Stimulated activated CD4-positive, alpha-beta T cell treated with anti-CD3 and anti-CD28 coated beads, Interleukin-2, amount 100 ng/mL, for 24 hours (primary cell): ENCODE measurements at regions not wholly inside any gene's neighbourhood (a gene's known extent, or its start where the extent isn't known, plus 50 kb on each side); places are given as distances from the start of the nearest gene placed in this dataset.

ENCODE experiments used
- DNase-seq, 2 donors: peaks; one replicate each; pipeline ENCODE4 v3.0.0-alpha.2; 2020

DNA sequence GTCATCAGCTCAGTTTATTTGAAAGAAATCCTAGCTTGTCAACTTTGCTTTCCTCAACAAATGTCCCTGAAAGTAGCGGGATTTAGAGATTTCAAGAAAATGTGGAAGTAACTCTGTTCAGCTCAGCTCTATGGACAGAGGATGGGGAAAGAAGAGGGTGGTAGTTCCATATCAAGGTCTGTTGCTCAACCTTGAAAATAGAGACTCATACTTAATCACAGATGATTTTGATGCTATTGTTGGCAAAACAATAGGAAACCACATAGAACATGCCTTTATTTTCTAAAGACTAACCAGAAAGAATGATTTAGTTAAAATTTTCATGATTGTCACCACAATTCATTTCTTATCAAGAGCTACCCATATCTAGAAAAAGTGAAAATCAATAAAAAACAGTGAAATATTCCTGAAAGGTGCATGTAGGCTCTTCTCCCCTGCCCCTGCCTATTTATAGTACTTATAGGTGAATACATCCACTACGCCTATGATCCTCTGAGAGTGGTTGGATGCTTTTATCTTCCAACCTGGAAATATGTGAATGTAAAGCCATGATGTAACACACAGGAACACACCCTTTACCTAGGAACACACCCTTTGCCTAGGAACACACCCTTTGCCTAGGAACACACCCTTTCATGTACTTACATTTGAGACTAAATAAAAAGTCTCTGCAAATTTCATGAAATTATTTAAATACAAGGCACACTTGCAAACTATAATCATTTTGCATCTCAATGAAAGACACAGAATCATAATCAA lies 65.8 kb downstream of the ETAA1 start:
- no peak for DNase-seq

DNA sequence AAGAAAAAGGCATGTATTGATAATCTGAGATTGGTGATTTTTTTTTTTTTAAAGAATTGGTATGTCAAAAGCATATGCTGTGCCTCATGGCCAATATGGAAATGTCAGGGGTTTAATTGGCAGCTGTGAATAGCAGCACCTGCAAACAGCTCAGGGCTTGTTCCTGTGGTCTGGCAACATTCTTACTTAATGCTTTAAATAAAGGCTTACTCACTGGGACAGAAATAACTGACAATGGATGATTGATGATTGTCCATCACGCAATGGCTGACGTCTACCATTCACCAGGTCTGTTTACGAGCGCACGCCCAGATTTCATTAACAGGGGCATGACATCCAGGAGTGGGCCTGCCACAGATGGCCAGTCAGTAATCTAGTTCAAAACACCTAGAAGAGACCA lies 66.7 kb downstream of the ETAA1 start:
- DNase-seq, result no peak

DNA sequence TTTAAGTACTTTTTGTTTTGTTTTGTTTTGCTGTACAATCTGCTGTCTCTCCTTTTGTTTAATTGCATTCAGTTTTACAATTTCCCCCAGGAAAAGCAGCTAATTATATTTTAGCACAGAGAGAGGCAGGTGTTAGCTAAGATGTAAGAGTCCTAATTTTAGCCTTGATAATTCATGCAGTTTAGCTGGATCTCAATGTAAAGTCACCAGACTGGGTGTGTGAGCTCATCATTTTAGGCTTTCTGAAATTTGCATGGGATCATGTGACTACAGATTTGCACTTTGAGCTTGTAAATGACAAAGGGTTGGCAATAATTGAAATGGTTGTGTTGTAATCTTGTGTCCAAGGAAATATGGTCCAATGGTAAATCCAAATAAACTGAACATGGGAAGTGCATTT lies 68.5 kb downstream of the ETAA1 start:
- DNase-seq, result no peak

DNA sequence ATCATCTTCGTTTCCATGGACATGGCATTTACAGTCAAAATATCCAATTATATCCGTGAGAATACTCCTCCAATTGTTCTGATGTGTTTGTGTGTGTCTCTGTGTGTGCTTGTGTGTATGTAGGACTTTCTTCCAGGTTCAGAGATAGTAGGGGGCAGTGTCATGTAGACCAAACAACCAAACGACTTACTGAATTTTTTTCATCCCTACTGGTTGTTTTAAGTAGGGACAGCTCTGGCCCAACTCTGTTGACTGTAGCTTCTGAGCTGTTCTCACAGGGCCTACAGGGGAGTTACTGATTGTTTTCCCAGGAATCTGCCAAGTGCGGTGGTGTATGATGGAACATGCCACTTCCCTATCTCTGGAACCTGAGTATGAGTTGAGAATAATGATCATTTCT lies 69.6 kb downstream of the ETAA1 start:
- no peak for DNase-seq

DNA sequence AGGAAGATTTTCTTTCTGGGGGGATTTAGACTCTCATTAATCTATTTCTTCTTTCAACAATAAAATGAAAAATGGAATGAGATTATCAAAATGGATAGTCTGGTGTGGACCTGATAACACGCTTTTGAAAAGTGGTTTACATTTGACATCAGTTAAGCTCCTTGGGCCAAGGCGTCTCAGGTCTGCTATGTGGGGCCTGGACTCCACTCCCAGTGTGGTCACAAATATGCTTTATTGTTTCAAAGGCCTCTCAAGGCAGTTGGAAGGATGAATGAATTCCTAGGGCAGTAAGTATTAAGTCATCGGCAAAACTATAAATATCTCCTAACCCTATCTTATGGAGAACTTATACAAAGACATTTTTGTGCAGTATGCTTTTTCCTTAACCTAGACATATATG lies 74.5 kb downstream of the ETAA1 start:
- no peak for DNase-seq

DNA sequence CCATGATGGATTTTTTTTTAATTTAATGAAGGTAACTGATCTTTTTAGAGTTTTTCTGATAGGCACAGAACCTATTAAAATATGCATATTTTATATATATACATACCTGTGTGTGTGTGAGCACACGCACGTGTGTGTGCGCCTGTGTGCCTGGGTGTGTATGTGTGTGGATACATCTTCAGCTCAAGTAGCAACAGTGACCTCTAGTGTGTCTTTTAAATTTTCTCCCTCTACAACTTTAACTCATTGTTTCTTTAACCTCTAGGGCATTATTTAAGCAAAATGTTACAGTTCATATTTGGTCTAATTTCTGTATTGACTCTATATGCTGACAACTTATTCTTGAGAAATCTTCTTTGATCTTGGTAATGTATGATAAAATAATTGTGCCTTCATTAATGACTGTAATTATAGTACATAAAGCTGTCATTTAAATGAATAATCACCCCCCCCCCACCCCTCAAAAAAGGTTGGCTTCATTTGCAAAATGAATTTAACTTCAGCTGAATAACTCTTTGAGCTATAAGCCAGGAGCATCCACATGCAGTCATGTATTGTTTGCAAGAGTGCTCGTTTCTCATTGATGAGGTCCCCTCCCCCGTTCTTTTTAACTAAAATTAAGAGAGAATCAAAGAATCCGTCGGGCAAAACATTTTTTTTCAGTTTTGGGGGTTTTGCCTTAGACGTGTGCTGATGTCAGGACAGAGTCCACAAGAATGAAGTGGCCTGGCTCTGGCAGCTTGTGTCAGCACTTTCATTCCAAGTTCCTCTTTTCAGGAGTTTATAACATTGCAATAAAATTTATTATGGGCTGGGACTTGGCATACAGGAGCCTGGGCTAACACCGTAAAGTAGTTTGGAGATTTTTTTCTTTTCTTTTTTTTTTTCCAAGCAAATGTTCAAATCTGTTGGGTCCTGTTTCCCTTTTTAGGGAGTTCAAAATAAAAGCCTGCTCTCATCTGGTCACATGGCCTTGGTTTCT lies 80.0 kb downstream of the ETAA1 start:
- no peak for DNase-seq

DNA sequence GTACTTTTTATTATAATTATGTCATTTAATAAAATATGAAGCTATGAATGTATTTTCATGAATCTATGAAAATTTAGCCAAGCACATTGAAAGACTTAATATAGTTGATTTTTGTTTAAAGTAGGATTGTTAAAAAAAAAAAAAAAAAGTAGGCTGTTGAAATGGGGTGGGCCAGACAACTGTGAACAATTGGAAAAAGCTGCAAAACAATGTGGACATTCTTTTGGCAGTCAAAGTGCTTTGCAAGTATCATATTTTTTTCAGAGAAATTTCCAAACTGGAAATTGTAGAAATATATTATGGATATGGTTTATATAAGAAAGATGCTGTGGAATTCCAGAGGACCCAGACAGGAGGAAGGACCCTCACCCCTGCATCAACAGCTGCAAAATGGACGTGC lies 82.1 kb downstream of the ETAA1 start:
- DNase-seq, result no peak

DNA sequence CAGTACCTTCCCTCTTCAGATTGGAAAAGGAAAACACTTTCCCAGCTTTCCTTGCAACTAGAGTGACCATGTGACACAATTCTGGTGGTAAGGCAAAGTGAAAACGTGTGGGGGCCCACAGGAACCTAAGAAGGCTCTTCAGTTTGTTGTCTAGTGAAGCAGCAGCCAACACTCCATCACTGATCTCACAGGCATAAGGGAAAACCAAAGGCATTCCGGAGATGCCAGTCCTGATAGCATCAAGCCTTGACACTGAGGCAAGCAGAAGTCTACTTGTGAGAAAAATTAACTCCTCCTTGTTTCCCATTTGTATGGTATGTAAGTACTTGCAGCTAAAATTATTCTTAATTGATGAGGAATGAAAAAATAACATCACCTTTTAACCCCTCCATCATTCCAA lies 88.3 kb downstream of the ETAA1 start:
- DNase-seq, result no peak

DNA sequence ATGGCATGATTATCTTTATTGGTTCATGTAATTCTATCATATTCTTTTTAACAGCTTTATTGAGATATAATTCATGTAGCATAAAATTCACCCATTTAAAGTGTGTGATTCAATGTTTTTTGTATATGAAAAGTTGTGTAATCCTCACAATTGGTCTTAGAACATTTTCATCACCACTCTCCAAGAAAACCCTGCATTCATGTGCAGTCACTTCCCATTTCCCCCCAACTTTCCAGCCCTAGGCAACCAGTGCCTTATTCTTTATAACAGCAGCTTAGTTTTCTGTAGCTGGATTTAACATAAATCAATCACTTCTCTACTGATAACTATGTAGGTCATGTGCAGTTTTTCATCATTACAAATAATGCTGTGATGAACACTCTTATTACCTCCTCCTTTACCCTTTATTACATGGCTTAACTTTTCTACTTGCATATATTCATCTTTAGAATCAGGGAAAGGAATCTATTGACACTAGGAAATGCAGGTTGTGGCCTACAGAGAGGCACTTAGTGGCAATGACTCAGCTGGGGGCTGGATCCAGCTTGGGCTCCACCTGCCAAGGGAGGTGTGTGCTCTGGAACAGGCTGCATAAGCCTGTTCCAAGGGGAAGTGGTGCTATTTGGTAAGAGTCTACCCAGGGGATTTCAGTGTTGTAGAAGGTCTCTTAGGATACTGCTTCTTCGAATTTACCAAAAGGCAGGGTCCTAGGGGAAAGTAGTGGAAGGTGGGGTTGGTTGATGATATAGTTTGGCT lies 89.1 kb downstream of the ETAA1 start:
- no peak for DNase-seq

DNA sequence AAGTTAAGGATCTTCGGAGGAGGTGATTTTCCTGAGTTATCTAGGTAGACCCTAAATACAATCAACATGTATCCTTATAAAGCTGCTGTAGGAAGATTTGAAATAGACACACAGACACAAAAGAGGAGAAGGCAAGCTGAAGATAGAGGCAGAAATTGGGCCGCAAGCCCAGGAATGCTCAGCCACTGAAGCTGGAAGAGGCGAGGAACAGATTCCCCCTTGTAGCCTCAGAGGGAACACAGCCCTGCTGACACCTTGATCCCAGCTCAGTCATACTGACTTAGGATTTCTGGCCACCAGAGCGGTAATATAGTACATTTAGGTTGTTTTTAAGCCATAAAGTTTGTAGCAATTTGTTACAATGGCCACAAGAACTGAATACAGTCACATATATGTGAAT lies 90.9 kb downstream of the ETAA1 start:
- DNase-seq, result no peak

DNA sequence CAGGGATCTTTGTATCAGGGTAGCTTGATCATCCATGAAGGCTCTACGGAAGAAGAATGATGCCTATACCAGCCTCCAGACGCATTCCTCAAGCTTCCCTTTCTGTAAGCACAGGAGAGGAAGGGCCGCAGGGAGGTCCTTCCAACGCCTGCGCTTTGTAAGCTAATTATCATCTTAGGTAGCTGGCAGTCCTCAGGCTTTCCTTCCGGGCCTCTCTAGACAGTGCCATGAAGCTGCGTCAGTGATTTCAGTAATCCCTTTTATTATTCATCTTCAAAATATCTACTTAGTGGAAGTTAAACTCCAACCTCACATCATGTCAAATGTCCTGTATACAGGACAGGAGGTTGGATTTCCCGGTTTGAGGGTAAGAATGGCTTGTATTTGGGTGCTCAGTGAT lies 92.3 kb downstream of the ETAA1 start:
- DNase-seq, result no peak

DNA sequence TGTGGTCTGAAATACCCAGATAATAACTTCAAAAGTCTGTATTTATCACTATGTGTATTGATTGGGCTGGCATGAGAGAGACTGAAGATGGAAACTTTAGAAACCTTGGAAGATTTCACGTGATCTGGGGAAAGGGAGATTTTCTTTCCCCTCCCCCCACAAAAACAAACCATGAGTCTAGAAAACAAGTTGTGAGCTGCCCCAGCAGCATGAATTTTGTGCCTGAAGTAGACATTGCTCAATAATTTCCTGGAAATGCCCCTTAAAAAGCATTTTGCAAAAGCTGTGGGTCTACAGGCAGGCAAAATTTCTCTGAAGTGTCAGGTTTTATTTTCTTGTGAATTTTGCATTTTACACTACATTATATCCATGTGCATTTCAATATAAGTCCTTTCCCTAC lies 101.8 kb downstream of the ETAA1 start:
- no peak for DNase-seq

DNA sequence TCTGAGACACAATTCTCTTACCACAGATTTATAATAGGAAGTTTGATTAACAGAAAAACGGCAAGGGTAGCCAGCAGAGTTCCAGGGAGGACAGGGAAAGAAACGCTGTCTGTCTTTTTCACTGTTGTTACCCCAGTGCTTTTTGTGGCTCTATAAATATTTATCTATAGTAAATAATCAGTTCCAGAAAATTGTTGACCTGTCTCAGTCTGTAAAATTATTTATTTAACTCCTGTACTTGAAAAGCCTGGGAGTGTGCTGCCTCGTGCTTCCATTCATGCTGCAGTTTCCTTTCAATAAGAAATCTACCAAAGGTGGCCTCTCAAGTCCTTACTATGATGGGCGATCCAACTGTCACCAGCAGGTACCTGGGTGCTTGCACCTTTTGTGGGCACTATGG lies 102.9 kb downstream of the ETAA1 start:
- no peak for DNase-seq

DNA sequence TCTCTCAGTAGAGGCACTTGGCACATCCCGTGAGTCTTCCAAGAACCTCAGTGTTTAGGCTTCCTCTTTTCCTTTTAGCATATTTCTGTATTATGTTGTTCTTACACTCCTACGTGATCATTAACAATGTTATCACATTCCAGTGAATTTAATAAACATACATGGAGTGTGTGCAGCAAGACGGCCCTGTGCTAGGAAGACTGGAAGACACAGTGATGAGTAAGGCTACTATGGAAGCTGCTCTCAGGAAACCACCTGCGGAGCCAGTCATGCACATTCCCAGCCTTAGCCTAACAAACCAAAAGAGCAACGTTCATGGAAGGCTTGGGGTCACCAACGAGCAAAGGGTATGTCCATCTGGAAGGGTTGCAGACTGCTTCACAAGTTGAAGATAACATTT lies 103.4 kb downstream of the ETAA1 start:
- no peak for DNase-seq

DNA sequence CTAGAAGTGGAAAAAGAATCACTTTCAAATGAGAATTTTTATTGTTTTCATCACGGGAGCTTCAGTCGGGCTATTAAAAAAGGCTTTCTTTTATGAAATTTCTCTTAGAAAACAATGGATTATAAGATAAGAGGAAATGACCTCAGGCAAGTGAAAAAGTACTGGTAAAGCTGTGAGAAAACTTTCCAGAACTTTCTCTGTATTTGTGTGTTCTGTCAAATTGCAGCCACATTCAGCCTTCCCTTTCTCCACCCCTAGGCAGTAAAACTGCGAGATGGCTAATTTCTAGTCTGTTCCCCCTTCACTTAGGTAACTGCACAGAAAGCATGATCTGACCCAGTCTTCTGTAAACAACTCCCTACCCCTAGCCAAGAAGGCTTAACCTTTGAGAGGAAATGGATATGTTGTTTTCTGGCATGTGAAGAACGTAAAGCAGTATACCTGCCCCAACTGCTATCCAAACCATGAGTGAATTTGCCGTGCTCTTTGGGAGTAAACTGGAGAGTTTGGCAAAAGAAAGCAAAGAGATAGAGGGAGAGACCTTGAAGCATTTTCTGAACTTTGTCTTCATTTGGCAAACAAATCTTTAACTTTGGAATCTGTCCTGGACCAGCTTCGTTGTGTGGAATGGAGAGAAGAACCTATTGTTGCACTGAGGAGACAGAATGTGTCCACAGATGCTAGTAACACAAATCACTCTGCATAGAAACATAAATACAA lies 105.4 kb downstream of the ETAA1 start:
- no peak for DNase-seq

DNA sequence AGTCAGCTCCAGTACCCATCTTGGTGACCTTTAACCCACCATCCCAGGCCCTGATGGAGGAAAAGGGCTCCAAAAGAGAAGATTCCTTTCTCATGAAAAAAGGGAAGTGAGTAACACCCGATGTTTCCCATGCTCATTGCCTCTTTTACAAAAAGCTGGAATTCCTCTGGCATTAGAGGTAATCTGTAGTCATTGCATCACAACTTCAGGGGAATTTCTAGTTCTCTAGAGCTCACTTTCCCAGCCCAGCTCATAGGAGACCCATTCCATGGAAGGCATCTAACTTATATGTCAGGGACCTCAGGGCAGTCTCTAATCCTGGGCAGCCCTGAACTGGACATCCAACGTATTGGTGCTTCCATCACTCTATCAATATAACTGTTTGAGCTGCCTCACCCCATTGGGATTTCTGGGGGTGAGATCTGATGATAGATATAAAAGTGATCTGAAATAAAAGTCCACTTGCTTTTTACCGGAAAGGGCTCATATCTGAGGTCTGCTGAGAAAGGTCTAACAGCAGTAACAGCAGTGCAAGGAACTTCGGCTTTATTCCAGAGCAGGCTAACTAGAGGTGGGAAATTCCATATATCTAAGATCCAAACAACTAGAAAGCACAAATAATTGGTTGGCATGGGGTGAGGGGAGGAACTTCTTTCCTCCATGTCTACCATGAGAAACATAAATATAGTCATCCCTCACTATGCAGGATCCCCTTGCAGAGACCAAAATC lies 106.1 kb downstream of the ETAA1 start:
- no peak for DNase-seq

DNA sequence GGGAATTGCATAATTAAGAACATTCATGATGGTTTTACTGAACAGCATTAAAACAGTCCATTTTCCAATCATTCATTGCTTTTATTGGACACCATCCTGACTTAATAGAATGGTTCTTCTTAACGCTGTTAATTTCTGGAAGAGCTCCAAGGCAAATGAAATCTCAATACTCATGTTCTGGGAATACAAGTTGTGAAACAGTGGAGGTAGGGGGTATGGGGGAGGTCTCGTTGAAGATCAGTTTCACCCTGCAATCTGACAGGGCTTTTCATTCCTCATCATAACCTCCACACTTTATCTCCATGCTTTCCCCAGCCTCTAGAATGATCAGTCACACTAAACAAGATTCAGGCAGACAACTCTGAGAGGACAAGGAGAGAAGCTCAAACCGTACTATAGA lies 113.6 kb downstream of the ETAA1 start:
- no peak for DNase-seq

DNA sequence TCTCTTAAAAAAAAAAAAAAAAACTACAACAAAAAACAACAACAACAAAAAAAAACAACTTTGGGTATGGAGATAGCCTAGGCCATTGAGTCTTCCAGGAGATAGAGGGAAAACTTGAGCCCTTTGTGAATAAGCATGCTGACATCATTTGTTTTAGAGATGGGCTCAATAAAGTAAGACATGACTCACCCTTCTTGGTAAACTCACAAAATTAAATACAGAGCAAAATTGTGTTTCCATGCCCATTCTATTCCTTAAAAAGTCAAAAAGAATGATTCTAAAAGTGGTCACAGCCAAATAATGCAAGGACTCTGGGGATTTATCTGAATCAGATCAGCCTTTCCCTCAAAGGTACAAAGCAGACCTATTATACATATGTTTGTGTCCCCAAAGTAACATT lies 117.4 kb downstream of the ETAA1 start:
- no peak for DNase-seq

DNA sequence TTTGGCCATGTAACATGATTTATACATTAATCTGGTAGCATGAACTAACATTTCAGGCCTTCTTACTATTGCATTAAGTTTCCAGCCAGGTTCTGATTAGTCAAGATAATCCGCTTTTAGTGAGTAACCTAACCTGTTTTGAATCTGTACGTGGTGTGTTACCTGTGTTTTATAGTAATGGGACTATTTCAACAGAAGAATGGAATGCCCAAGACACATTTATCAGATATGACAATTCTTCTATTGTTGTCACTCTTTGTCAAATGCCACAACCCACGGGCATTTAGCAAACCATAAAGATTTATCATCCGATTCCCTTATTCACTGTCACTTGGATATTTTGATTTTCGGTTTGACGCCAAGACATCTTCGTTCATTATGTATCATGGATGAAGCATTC lies 117.9 kb downstream of the ETAA1 start:
- no peak for DNase-seq

DNA sequence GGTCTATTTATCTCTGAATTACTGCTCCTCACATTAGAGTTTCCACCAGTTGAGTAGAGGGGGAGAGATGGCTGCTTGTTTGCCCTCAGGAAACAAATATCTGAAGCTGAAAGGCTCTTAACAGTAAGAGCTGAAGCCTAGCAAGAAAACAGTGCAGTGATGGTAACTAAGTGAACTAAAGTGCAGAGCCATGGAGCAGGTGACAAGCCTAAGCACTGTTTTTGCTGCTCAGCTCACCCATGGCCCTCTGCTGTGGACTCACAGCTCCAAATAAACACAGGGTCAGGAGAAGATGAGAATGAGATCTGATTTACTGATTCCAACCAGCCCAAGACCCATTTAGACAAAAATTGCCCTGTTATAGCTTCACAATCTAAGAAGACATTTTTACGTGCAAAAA lies 118.4 kb downstream of the ETAA1 start:
- DNase-seq, result no peak

DNA sequence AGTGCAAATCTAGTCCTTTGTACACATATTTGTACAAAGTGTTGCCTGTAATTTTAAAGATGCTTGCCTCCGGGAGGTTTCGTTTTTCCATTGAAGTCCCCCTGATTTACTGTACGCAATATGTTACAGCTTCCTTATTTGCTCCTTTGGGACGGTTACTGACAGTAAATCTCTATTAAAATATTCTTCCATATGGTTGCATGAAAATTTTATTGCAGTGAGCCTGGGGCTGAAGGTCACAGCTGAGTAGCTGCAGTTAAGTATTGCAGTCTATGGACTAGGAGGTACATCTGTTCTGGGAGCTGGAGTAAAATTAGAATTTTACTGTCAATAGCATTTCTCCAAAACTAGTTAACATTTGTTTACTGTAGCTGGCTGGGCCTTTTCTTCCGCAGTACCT lies 119.2 kb downstream of the ETAA1 start:
- no peak for DNase-seq

DNA sequence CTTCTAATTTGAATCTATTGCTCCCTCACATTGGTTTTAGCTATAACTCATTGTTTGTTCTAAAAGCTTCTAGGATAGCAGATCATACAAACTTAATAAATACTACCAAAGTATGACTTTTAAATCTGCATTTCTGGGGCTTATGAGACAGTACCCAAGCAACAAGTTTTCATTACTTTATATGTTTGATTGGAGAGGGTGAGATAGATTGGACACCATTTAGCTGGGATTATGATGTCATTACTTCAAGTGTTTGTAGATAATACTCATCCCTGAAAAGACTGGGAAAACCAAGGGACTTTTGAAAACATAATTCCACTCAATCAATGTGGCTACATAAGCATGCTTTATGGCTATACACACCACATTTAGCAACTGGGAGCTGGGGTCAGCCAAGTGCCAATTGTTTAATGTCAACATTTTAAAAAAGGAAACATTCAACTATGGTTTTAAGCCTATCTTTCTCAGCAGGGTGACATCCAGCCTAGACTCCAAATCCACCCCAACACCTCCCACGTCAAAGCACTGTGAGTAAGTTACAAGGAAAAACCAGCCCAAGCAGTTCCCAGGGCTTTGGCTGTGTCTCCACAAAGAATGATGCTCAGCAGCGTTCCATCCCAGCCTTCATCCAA lies 119.9 kb downstream of the ETAA1 start:
- no peak for DNase-seq
